ENCODE measurements at regions not wholly inside any gene's neighbourhood (a gene's known extent, or its start where the extent isn't known, plus 50 kb on each side); places are given as distances from the start of the nearest gene placed in this dataset.

DNA sequence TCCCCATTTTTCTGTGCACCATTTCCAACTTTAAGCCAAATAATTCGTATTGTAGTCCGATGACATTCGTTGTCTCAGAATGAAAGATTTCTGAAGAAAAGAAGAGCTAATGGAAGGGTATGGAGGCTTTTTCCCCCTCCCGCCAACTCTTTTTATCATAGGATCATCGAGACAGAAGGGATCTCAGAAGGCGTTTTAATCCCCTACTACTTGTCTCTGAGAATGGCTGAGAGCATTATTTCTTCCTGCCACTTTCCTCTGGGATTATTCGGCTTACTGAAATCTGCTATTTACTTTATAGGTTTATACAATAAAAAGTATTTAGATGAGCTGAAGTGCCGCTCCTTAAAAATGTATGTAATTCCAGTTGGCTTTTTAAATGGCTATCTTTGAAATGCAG, 789.8 kb downstream of the EDEM1 start:
- TF ChIP-seq FOS (IDR thresholded peaks at IDR 0.05; ENCODE audit: borderline replicate concordance, insufficient read depth, low read length): no peak
- no peak for TF ChIP-seq JUN (IDR thresholded peaks at IDR 0.05; ENCODE audit: borderline replicate concordance, insufficient read depth, insufficient read length, low read depth)

All from endothelial cell of umbilical vein (primary cell).